Activated naive CD4-positive, alpha-beta T cell treated with anti-CD3 and anti-CD28 coated beads, Interleukin-2, amount 50 U/mL, for 24 hours (primary cell): ENCODE measurements at regions not wholly inside any gene's neighbourhood (a gene's known extent, or its start where the extent isn't known, plus 50 kb on each side); places are given as distances from the start of the nearest gene placed in this dataset.
"Not testable (repeated sequence)": the region's sequence is repeated elsewhere in the genome, so short reads cannot be mapped to it uniquely, and the experiment has no call there.

ENCODE experiments used
- H3K27ac Mint-ChIP-seq: one replicate; pipeline ENCODE4 v1.8.0; 2021; ENCODE audit warnings: mild to moderate bottlenecking, mixed read lengths
- H3K27me3 Mint-ChIP-seq: one replicate; pipeline ENCODE4 v1.8.0; 2021; ENCODE audit warnings: mixed read lengths
- H3K36me3 Mint-ChIP-seq: one replicate; pipeline ENCODE4 v1.8.0; 2021; ENCODE audit warnings: mixed read lengths
- H3K4me1 Mint-ChIP-seq: one replicate; pipeline ENCODE4 v1.8.0; 2021; ENCODE audit warnings: mixed read lengths
- H3K4me3 Mint-ChIP-seq: one replicate; pipeline ENCODE4 v1.8.0; 2021; ENCODE audit warnings: mild to moderate bottlenecking, mixed read lengths
- H3K9me3 Mint-ChIP-seq: one replicate; pipeline ENCODE4 v1.8.0; 2021; ENCODE audit warnings: mixed read lengths

DNA sequence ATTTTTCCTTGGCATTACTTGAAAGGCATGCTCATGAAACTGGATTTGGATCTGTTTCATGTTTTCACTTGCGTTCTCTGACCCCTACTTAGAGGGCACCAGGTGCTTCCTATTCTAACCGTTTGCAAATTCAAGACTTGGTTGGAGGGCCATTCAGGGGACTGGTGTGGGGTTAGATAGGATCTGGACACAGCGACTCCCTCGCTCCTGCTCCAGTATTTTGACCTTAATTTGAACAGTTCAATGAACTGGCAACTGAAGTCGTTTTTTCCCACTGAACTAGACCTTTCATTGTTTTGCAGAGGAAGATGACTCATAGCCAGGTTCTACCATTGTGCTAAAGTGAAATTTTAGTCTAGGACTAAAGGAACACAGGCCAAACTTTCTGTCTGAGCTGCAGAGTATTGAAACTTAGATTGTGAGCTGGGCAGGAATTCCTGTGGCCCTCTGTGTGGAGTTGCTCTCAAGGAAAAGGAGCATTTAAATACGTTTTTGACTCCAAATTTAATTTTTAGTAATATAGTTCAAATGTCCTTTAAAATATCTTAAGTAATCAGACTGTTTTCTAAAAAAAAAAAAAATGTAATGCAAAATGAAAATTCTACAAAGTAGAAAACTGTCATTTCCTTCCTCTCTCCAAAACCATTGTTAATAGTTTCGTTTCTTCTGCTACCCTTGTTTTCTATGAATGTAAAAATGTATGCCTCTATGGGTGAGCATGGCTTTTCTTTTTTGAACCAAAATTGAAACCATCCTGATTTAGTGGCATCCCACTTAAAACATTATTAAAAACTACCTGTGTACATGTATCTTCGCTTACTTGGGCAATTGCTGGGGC is 64.8 kb downstream of the UTRN start:
- Mint-ChIP-seq H3K4me1 (peaks cover 92% of the 10 kb centered on the region), H3K27ac (peak overlapping the region; percentile 98), H3K27me3 (no peaks in the 10 kb centered on the region), H3K36me3 (peaks cover 10% of the 10 kb centered on the region), H3K4me3 (peak overlapping the region; percentile 86), H3K9me3 (peaks cover 6% of the 10 kb centered on the region)

DNA sequence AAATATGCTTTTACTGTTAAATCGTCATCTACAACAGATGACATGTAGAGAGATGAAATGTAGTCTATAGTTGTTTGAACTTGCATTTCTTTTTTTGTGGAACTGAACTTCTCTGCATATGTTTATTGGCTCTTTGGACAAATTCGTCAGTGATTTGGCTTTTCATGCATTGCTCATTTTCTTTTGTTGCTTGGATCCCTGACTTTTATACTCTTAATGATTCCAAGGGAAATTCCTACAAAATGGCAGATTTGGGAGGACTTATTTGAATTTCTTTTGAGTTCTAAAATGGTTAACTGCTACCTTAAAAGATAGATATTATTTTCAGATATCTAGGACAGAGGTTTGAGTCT is 65.4 kb downstream of the UTRN start:
- peaks cover 6% of the 10 kb centered on the region for H3K9me3 Mint-ChIP-seq
- peaks cover 88% of the 10 kb centered on the region for H3K4me1 Mint-ChIP-seq
- peak overlapping the region; percentile 78 for H3K4me3 Mint-ChIP-seq
- H3K36me3 Mint-ChIP-seq: peaks cover 10% of the 10 kb centered on the region
- H3K27ac Mint-ChIP-seq: peak overlapping the region; percentile 95
- H3K27me3 Mint-ChIP-seq: no peaks in the 10 kb centered on the region

DNA sequence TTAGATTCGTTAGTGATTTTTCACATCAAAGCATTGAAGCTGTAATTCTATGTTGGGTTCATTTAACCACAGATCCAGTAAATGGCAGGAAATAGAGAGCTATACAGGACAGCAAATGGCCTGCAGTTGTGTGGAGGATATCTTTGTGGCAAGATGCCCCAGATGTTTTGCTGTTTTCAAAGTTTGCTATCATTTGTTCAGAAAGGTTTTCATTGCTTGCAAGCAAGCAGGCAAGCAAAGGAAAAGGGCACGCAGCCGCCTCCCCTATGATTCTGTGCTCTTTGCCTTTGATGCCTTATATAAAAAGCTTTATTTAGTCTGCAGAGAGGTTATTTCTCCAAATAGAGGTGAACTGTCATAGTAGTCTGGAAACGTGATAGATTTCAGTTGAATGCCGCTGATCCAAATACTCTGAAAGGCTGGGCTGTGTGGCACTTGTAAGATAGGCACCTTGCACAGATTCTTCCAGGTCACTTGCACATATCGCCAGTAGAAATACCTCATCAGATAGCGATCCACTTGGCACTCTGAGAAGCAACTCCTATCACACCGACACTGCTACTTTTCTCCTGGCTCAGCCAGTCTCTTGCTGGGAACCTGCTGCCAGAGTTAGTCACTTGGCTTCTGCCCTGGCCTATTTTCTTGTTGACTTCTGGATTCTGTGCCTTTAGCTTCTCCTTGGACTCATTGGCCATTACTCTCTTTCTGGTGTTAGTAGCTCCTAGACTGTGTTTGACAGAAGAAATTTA is 66.4 kb downstream of the UTRN start:
- H3K4me1 Mint-ChIP-seq: peaks cover 91% of the 10 kb centered on the region
- H3K9me3 Mint-ChIP-seq: peaks cover 6% of the 10 kb centered on the region
- H3K27ac Mint-ChIP-seq: peak overlapping the region; percentile 96
- H3K27me3 Mint-ChIP-seq: no peaks in the 10 kb centered on the region
- H3K36me3 Mint-ChIP-seq: peaks cover 10% of the 10 kb centered on the region
- H3K4me3 Mint-ChIP-seq: peak overlapping the region; percentile 86

- Mint-ChIP-seq H3K27ac (peak overlapping the region; percentile 96), H3K36me3 (peaks cover 8% of the 10 kb centered on the region), H3K4me1 (peaks cover 91% of the 10 kb centered on the region), H3K4me3 (peak overlapping the region; percentile 86), H3K9me3 (peaks cover 6% of the 10 kb centered on the region), H3K27me3 (no peaks in the 10 kb centered on the region)
Observed at GRCh38 chr6:144352331-144352730, 67.2 kb downstream of the UTRN start.

- Mint-ChIP-seq H3K9me3 (no peaks in the 10 kb centered on the region), H3K4me1 (peaks cover 90% of the 10 kb centered on the region)
Observed at GRCh38 chr6:144353871-144354314, 68.8 kb downstream of the UTRN start.

DNA sequence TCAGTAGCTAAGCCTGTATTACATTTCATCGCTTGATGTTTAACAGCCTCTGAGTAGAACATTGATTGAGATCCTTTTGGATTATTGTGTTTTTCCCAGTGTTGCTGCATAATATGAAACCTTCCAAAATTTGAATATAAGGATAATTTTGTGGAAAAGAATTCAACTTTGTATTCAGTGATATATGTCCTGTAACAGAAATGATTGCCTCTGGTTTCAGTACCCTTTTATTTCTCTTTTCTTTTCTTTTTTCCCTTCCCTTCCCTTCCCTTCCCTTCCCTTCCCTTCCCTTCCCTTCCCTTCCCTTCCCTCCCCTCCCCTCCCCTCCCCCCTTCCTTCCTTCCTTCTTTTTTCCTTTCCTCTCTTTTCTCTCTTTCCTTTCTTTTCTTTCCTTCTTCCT is 74.6 kb downstream of the UTRN start:
- Mint-ChIP-seq H3K4me3 (no peak overlapping the region), H3K9me3 (no peaks in the 10 kb centered on the region), H3K36me3 (peaks cover 4% of the 10 kb centered on the region), H3K4me1 (peaks cover 88% of the 10 kb centered on the region), H3K27ac (no peak overlapping the region), H3K27me3 (no peaks in the 10 kb centered on the region)

More at GRCh38 chr6:144353871-144354314, 68.8 kb downstream of the UTRN start:
- Mint-ChIP-seq H3K27ac (peak overlapping the region; percentile 82), H3K36me3 (peaks cover 2% of the 10 kb centered on the region), H3K4me3 (peak overlapping the region; percentile 53), H3K27me3 (no peaks in the 10 kb centered on the region)

GRCh38 chr6:144360401-144360800 is 75.3 kb downstream of the UTRN start:
- H3K4me1 Mint-ChIP-seq: peaks cover 91% of the 10 kb centered on the region
- H3K27ac Mint-ChIP-seq: no peak overlapping the region
- H3K27me3 Mint-ChIP-seq: no peaks in the 10 kb centered on the region
- H3K4me3 Mint-ChIP-seq: no peak overlapping the region
- no peaks in the 10 kb centered on the region for H3K9me3 Mint-ChIP-seq
- H3K36me3 Mint-ChIP-seq: peaks cover 4% of the 10 kb centered on the region

- Mint-ChIP-seq H3K27me3 (no peaks in the 10 kb centered on the region), H3K36me3 (peaks cover 4% of the 10 kb centered on the region), H3K27ac (peak overlapping the region; percentile 80), H3K4me1 (peaks cover 89% of the 10 kb centered on the region), H3K4me3 (no peak overlapping the region), H3K9me3 (no peaks in the 10 kb centered on the region)
Observed at GRCh38 chr6:144361016-144361415, 75.9 kb downstream of the UTRN start.

DNA sequence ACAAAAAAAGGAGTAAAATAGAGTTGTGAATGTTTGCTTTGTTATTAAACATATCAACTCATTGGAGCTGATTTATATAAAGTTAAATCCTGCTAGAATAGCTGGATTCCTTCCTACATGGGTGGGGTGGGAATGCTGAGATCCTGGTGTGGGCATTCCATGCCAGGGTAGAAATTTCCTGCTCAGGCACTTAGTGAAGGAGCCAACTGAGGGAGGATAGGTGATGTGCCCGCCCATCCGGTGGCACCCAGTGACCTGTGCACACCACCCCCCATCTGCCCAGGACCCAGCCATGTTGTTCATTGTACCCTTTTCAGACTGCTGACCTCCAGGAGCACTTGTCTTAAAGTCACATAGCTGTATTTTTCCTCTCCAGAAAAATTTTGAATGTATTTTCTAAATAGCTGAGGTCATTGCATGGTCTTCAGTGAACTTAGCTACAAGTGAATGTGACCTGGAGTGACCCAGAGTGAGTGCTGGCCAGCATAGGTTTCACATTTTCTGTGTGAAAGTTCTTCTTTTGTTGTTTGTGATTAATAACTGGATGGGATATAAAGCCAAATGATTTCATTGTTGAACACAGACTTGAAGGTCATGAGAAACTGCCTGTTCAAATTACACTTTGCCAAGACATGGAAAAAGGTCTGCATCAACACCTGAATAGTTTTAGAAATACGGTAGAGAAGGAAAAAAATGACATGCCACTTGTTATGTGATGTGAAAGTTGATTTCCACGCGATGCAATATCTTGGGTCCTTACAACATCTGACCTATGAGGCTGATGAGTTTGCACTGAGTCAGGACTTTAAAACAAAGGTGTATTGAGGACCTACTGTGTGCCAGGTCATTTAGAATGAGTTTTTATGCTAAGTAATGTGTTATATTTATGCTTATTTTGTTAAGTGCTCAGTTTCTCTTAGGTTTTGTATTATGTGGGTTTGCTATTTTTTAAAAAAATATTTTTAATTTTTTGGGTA is 77.2 kb downstream of the UTRN start:
- Mint-ChIP-seq H3K4me3 (peak overlapping the region; percentile 17), H3K36me3 (peaks cover 4% of the 10 kb centered on the region), H3K9me3 (no peaks in the 10 kb centered on the region), H3K27ac (peak overlapping the region; percentile 91), H3K4me1 (peaks cover 86% of the 10 kb centered on the region), H3K27me3 (no peaks in the 10 kb centered on the region)

GRCh38 chr6:144364208-144364720 is 79.1 kb downstream of the UTRN start:
- no peak overlapping the region for H3K4me3 Mint-ChIP-seq
- H3K4me1 Mint-ChIP-seq: peaks cover 72% of the 10 kb centered on the region
- peak overlapping the region; percentile 15 for H3K27ac Mint-ChIP-seq
- H3K9me3 Mint-ChIP-seq: no peaks in the 10 kb centered on the region
- peaks cover 4% of the 10 kb centered on the region for H3K36me3 Mint-ChIP-seq
- no peaks in the 10 kb centered on the region for H3K27me3 Mint-ChIP-seq

- no peak overlapping the region for H3K4me3 Mint-ChIP-seq
- H3K27ac Mint-ChIP-seq: peak overlapping the region; percentile 15
- no peaks in the 10 kb centered on the region for H3K9me3 Mint-ChIP-seq
- H3K27me3 Mint-ChIP-seq: no peaks in the 10 kb centered on the region
- peaks cover 7% of the 10 kb centered on the region for H3K36me3 Mint-ChIP-seq
- peaks cover 69% of the 10 kb centered on the region for H3K4me1 Mint-ChIP-seq
Observed at GRCh38 chr6:144364782-144365181, 79.6 kb downstream of the UTRN start.

GRCh38 chr6:144365271-144365670 is 80.1 kb downstream of the UTRN start:
- Mint-ChIP-seq H3K4me1 (peaks cover 67% of the 10 kb centered on the region), H3K4me3 (no peak overlapping the region), H3K36me3 (peaks cover 10% of the 10 kb centered on the region), H3K27ac (peak overlapping the region; percentile 33), H3K9me3 (no peaks in the 10 kb centered on the region), H3K27me3 (no peaks in the 10 kb centered on the region)

DNA sequence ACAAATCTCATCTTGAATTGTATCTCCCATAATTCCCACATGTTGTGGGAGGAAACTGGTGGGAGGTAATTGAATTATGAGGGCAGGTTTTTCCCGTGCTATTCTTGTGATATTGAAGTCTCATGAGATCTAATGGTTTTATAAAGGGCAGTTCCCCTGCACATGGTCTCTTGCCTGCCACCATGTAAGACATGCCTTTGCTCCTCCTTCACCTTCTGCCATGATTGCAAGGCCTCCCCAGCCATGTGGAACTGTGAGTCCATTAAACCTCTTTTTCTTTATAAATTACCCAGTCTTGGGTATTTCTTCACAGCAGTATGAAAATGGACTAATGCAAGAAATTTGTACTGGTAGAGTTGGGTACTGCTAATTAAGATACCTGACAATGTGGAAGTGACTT is 84.6 kb downstream of the UTRN start:
- not testable (repeated sequence) for H3K4me3 Mint-ChIP-seq, H3K27ac Mint-ChIP-seq, H3K27me3 Mint-ChIP-seq, H3K9me3 Mint-ChIP-seq
- Mint-ChIP-seq H3K4me1 (peaks cover 57% of the 10 kb centered on the region), H3K36me3 (peaks cover 10% of the 10 kb centered on the region)

DNA sequence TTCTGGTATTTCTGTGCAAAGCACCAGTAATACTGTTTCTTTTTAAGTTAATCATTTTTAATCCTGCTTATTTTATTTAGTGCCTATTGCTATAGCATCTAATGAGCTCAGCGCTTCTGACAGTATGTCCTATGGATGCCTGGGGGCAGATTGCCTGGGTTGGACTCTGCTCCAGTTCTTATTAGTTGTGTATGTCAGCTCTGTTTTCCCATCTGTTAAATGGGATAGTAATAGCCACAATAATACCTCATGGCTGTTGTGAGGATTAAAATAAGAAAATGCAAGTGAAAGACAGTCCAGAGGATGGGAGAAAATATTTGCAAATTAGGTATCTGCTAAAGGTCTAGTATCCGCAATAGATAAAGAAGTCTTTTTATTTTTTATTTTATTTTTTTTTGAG is 87.0 kb downstream of the UTRN start:
- H3K27ac Mint-ChIP-seq: no peak overlapping the region
- H3K9me3 Mint-ChIP-seq: no peaks in the 10 kb centered on the region
- H3K4me3 Mint-ChIP-seq: no peak overlapping the region
- H3K27me3 Mint-ChIP-seq: no peaks in the 10 kb centered on the region
- peaks cover 12% of the 10 kb centered on the region for H3K36me3 Mint-ChIP-seq
- H3K4me1 Mint-ChIP-seq: peaks cover 53% of the 10 kb centered on the region
